Panc1 (cell line): ENCODE measurements at regions not wholly inside any gene's neighbourhood (a gene's known extent, or its start where the extent isn't known, plus 50 kb on each side); places are given as distances from the start of the nearest gene placed in this dataset.

ENCODE experiments used
- CTCF ChIP-seq: fragments of 450-650 bp; IDR thresholded peaks from 2 replicates; pipeline ENCODE4 v1.5.1; 2017; ENCODE audit warnings: mild to moderate bottlenecking
- POLR2AphosphoS5 ChIP-seq: IDR thresholded peaks from 2 replicates; pipeline ENCODE4 v1.6.1; 2012; ENCODE audit warnings: mild to moderate bottlenecking, low read depth, low read length, moderate library complexity
- REST ChIP-seq, 2 experiments: IDR thresholded peaks; 2 replicates each; pipeline ENCODE4 v1.6.1; 2011 to 2012; ENCODE audit warnings: low read depth in 2 of 2, control low read depth in 1 of 2, low read length in 1 of 2, mild to moderate bottlenecking in 1 of 2, moderate library complexity in 1 of 2; ENCODE audit not compliant: insufficient read depth in 1 of 2
- SIN3A ChIP-seq: IDR thresholded peaks from 2 replicates; pipeline ENCODE4 v1.6.1; 2012; ENCODE audit warnings: low read depth, mild to moderate bottlenecking, low read length, moderate library complexity, borderline replicate concordance; ENCODE audit not compliant: insufficient read depth
- TCF7L2 ChIP-seq: IDR thresholded peaks from 2 replicates; pipeline ENCODE4 v1.6.1; 2011; ENCODE audit warnings: mild to moderate bottlenecking, low read depth, low read length, inconsistent platforms

DNA sequence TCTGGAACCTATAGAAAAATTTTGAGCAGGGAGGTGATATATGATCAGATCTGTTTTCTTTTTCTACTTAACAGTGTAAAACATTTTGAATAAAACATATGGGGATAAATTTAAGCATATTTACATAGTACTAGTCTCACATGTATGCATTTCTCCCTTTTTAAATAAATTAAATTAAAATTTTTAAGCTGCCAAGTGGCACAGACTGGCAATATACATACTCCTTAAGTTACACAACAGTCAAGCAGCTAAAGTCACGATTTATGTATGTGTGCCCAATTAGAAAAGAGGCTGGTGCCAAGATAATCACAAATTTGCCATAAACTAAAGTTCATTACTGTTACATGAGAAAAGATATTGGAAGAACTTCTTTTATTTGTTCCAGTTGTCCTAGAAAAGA lies 532.0 kb downstream of the RWDD3 start:
- no peak for TF ChIP-seq CTCF
- TF ChIP-seq REST (IDR thresholded peaks at IDR 0.05; ENCODE audit: insufficient read depth in 1 of 2, low read depth in 2 of 2, low read length in 1 of 2): no peak
- no peak for TF ChIP-seq POLR2AphosphoS5
- TF ChIP-seq SIN3A: no peak
- no peak for TF ChIP-seq TCF7L2
